ENCODE measurements at regions not wholly inside any gene's neighbourhood (a gene's known extent, or its start where the extent isn't known, plus 50 kb on each side); places are given as distances from the start of the nearest gene placed in this dataset.

DNA sequence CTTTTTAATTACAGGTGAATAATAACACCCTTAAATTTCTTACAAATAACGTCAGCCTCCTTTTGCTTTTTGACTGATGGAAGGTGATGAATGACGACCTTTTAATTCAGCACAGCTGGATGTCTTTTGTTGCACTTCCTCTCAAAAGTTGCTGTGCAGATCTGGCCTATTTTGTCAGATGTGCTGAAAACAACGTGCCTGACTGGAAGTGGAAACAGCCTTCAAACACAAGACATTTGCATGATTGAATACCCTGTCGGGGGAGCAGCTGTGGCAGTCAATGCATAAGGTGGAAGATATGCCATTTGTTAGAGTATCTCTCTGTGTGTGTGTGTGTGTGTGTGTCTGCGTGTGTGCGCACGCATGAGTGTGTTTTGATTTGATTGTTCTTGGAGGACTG is 579.7 kb downstream of the SPRY1 start:
- no peak overlapping the region for H3K4me3 ChIP-seq
- no peak for TF ChIP-seq EP300 (IDR thresholded peaks at IDR 0.05)
- intact Hi-C loops (cut with DNase I) = no loop called here
- 48 to 65% methylated on average over 7 of the region's 7 CpGs for WGBS, 2 donors
- H3K9me3 ChIP-seq = peaks cover 0 to 7% (median 0%) of the 10 kb centered on the region in 4 donors
- peak overlapping the region in 2 of 4 donors; percentile 2 to 30 for H3K27ac ChIP-seq
- no peak for DNase-seq
- H3K36me3 ChIP-seq = no peaks in the 10 kb centered on the region
- no peaks in the 10 kb centered on the region for H3K4me1 ChIP-seq
- no peaks in the 10 kb centered on the region for H3K27me3 ChIP-seq

GRCh38 chr4:123976819-123977218 is 580.2 kb downstream of the SPRY1 start:
- no peak overlapping the region for H3K4me3 ChIP-seq
- no peak for TF ChIP-seq POLR2A (IDR thresholded peaks at IDR 0.05)
- no peaks in the 10 kb centered on the region for H3K27me3 ChIP-seq
- no peaks in the 10 kb centered on the region for H3K4me1 ChIP-seq
- H3K27ac ChIP-seq = peak overlapping the region in 2 of 4 donors; percentile 2 to 30
- no peak for DNase-seq
- 42 to 49% methylated on average over 2 of the region's 2 CpGs for WGBS, 2 donors
- H3K9me3 ChIP-seq = peaks cover 0 to 7% (median 0%) of the 10 kb centered on the region in 4 donors
- no peaks in the 10 kb centered on the region for H3K36me3 ChIP-seq
- intact Hi-C loops (cut with DNase I) = no loop called here

DNA sequence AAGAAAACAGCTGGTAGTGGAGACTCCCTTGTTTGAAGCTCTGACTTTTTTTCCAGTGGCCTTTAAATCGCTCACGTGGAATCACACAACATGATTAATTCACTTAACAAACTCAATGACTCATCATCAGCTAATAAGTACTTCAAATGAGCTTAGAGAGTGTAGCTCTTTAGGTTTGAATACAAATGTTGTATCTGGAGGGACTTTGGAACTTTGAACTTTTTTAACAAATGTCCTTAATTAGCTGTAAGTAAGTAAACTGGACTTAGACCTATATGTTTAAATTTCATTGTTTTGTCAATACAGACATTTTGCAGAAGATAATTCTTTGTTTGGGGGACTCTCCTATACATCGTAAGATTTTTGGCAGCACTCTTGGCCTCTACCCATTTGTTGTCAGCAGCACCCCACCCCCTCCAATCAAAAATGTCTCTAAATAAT is 581.1 kb downstream of the SPRY1 start:
- TF ChIP-seq POLR2A (IDR thresholded peaks at IDR 0.05) (no peak), EP300 (IDR thresholded peaks at IDR 0.05) (no peak), POLR2AphosphoS5 (IDR thresholded peaks at IDR 0.05) (no peak), CTCF (IDR thresholded peaks at IDR 0.05) (no peak)
- intact Hi-C loops (cut with DNase I) = no loop called here
- no peak overlapping the region for H3K4me3 ChIP-seq
- H3K9me3 ChIP-seq = peaks cover 0 to 7% (median 0%) of the 10 kb centered on the region in 4 donors
- H3K27me3 ChIP-seq = no peaks in the 10 kb centered on the region
- H3K4me1 ChIP-seq = no peaks in the 10 kb centered on the region
- DNase-seq = no peak
- H3K27ac ChIP-seq = peak overlapping the region in 1 of 4 donors; percentile 30
- H3K36me3 ChIP-seq = no peaks in the 10 kb centered on the region
- WGBS, 2 donors = 57 to 72% methylated on average over 3 of the region's 3 CpGs

DNA sequence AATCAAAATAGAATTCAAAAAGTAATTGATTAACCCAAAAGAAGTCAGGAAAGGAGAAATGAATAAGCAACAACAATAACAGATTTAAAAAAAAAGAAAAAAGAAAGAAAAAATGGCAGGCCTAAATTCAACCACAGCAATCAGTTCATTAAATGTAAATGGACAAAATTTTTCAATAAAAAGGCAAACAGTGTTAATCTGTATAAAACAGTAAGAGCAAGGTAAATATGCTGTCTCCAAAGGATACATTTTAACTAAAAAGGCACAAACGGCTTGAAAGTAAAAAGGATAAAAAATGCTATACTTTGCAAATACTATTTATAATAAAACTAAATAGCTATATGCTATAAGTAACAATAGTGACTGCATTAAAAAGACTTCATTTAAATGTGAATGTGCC is 582.0 kb downstream of the SPRY1 start:
- intact Hi-C loops (cut with DNase I) = no loop called here

DNA sequence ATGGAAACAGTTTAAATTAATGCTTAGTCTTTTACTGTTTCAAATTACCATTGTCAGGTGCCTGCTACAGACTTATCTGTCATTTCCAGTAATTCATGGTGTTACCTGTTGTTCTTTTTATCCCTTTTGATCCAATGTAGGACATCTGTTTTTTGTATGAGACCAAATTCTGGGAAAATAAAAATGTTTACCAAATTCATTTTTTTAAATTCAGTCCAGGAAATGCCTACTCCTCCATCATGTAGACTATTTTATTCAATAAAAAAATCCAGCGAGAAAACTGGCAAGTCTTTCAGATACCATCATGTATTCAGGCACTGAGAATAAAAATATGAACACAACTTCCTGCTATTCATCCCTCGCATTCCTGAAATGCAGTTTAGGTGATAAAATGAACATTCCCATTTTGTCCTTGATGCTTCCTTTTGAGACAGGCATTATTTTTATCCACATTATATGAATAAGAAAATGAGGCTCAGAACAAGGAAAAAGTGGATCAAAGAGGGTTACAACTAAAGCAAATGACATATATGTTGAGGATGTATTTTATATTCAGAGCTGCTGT is 584.2 kb downstream of the SPRY1 start:
- intact Hi-C loops (cut with DNase I) = no loop called here
- no peaks in the 10 kb centered on the region for H3K36me3 ChIP-seq
- DNase-seq = no peak
- H3K4me3 ChIP-seq = no peak overlapping the region
- H3K27me3 ChIP-seq = no peaks in the 10 kb centered on the region
- H3K4me1 ChIP-seq = peaks cover 0 to 5% (median 1%) of the 10 kb centered on the region in 4 donors
- WGBS, 2 donors = 87 to 91% methylated on average over 2 of the region's 2 CpGs
- no peak for TF ChIP-seq EP300 (IDR thresholded peaks at IDR 0.05)
- no peak for TF ChIP-seq CTCF (IDR thresholded peaks at IDR 0.05)
- TF ChIP-seq POLR2AphosphoS5 (IDR thresholded peaks at IDR 0.05) = no peak
- TF ChIP-seq POLR2A (IDR thresholded peaks at IDR 0.05) = no peak
- no peak overlapping the region for H3K27ac ChIP-seq
- H3K9me3 ChIP-seq = peaks cover 0 to 7% (median 0%) of the 10 kb centered on the region in 4 donors

More for the DNA sequence above, 582.0 kb downstream of the SPRY1 start:
- WGBS, 2 donors = 84 to 94% methylated on average over 1 of the region's 1 CpG
- peaks cover 0 to 7% (median 0%) of the 10 kb centered on the region in 4 donors for H3K9me3 ChIP-seq
- no peak for TF ChIP-seq CTCF (IDR thresholded peaks at IDR 0.05)
- TF ChIP-seq POLR2AphosphoS5 (IDR thresholded peaks at IDR 0.05) = no peak
- TF ChIP-seq EP300 (IDR thresholded peaks at IDR 0.05) = no peak
- TF ChIP-seq POLR2A (IDR thresholded peaks at IDR 0.05) = no peak
- no peaks in the 10 kb centered on the region for H3K27me3 ChIP-seq
- H3K4me1 ChIP-seq = no peaks in the 10 kb centered on the region
- no peak overlapping the region for H3K4me3 ChIP-seq
- DNase-seq = no peak
- no peak overlapping the region for H3K27ac ChIP-seq
- no peaks in the 10 kb centered on the region for H3K36me3 ChIP-seq

- intact Hi-C loops (cut with DNase I) = no loop called here
- Histone ChIP-seq H3K27ac (peak overlapping the region in 3 of 4 donors; percentile 8 to 64 (median 36)), H3K4me1 (peaks cover 0 to 14% (median 6%) of the 10 kb centered on the region in 4 donors), H3K9me3 (peaks cover 0 to 2% (median 0%) of the 10 kb centered on the region in 4 donors), H3K36me3 (no peaks in the 10 kb centered on the region), H3K4me3 (no peak overlapping the region), H3K27me3 (no peaks in the 10 kb centered on the region)
- 25 to 58% methylated on average over 3 of the region's 3 CpGs for WGBS, 2 donors
- peak; percentile 67 for DNase-seq
- no peak for TF ChIP-seq EP300 (IDR thresholded peaks at IDR 0.05)
- no peak for TF ChIP-seq POLR2AphosphoS5 (IDR thresholded peaks at IDR 0.05)
- TF ChIP-seq CTCF (IDR thresholded peaks at IDR 0.05) = no peak
- no peak for TF ChIP-seq POLR2A (IDR thresholded peaks at IDR 0.05)
Observed at GRCh38 chr4:123984886-123985285, 588.3 kb downstream of the SPRY1 start.

All from sigmoid colon (tissue), 6 donors.